ENCODE measurements at regions not wholly inside any gene's neighbourhood (a gene's known extent, or its start where the extent isn't known, plus 50 kb on each side); places are given as distances from the start of the nearest gene placed in this dataset.
A peak's percentile ranks its signal among the peaks of the same experiment; 100 is the strongest.

- no peak for TF ChIP-seq CTCF (IDR thresholded peaks at IDR 0.05; ENCODE audit: insufficient read depth, low read depth, low read length)
- H3K4me3 ChIP-seq (ENCODE audit: low read depth, low read length): no peak overlapping the region
Measured at GRCh38 chr12:92072112-92072511, 73.5 kb downstream of the BTG1 start.

GRCh38 chr12:92070864-92071445, 74.7 kb downstream of the BTG1 start:
- TF ChIP-seq CTCF (IDR thresholded peaks at IDR 0.05; ENCODE audit: insufficient read depth, low read depth, low read length): no peak
- peak; percentile 99 for DNase-seq (ENCODE audit: low read depth)
- H3K4me3 ChIP-seq (ENCODE audit: low read depth, low read length): no peak overlapping the region

More at GRCh38 chr12:92072112-92072511, 73.5 kb downstream of the BTG1 start:
- DNase-seq (ENCODE audit: low read depth): no peak

- H3K4me3 ChIP-seq (ENCODE audit: low read depth, low read length): no peak overlapping the region
- DNase-seq (ENCODE audit: low read depth): peak; percentile 53
- no peak for TF ChIP-seq CTCF (IDR thresholded peaks at IDR 0.05; ENCODE audit: insufficient read depth, low read depth, low read length)
Measured at GRCh38 chr12:92070054-92070863, 75.4 kb downstream of the BTG1 start.

- DNase-seq (ENCODE audit: low read depth): peak; percentile 60
- H3K4me3 ChIP-seq (ENCODE audit: low read depth, low read length): no peak overlapping the region
- TF ChIP-seq CTCF (IDR thresholded peaks at IDR 0.05; ENCODE audit: insufficient read depth, low read depth, low read length): no peak
Measured at GRCh38 chr12:92068459-92068858, 77.2 kb downstream of the BTG1 start.

- DNase-seq (ENCODE audit: low read depth): no peak
- no peak for TF ChIP-seq CTCF (IDR thresholded peaks at IDR 0.05; ENCODE audit: insufficient read depth, low read depth, low read length)
- H3K4me3 ChIP-seq (ENCODE audit: low read depth, low read length): no peak overlapping the region
Measured at GRCh38 chr12:92065639-92066038, 80.0 kb downstream of the BTG1 start.

- DNase-seq (ENCODE audit: low read depth): peak; percentile 51
- no peak for TF ChIP-seq CTCF (IDR thresholded peaks at IDR 0.05; ENCODE audit: insufficient read depth, low read depth, low read length)
- no peak overlapping the region for H3K4me3 ChIP-seq (ENCODE audit: low read depth, low read length)
Measured at GRCh38 chr12:92065018-92065499, 80.6 kb downstream of the BTG1 start.

Data from fibroblast of villous mesenchyme (primary cell).